ENCODE measurements at regions not wholly inside any gene's neighbourhood (a gene's known extent, or its start where the extent isn't known, plus 50 kb on each side); places are given as distances from the start of the nearest gene placed in this dataset.
A peak's percentile ranks its signal among the peaks of the same experiment; 100 is the strongest.

GRCh38 chr19:27777242-27777641 lies 1435.7 kb downstream of the UQCRFS1 start:
- POLR2A ChIA-PET: no interaction called here
- CTCF ChIA-PET: no interaction called here
- no peak for ATAC-seq

GRCh38 chr19:27776524-27776923 lies 1436.4 kb downstream of the UQCRFS1 start:
- POLR2A ChIA-PET: interaction anchor here (1.7 kb wide), 1 partner anchor 17 kb away, joined by 9 read pairs; no protein-coding TSS in a partner anchor
- peak in 1 of 2 experiments; percentile 13; a peak in 1 of 6 replicates for ATAC-seq
- Histone ChIP-seq H3K9me3 (peaks cover 94% of the 10 kb centered on the region), H3K4me3 (no peak overlapping the region), H3K4me2 (no peak overlapping the region), H3K27ac (no peak overlapping the region), H3K4me1 (no peaks in the 10 kb centered on the region)
- 92% methylated on average over 3 of the region's 3 CpGs for WGBS (ENCODE audit: missing lambda C conversion rate)
- FAIRE-seq: peak; percentile 7
- DNase-seq (ENCODE audit: low read depth in 1 of 2, low spot score in 1 of 2): no peak
- CTCF ChIA-PET: no interaction called here
- no peak for TF ChIP-seq HES2 (IDR thresholded peaks at IDR 0.05)
- TF ChIP-seq MAFK (IDR thresholded peaks at IDR 0.05; ENCODE audit: partially characterized antibody): no peak
- TF ChIP-seq CBX8 (IDR thresholded peaks at IDR 0.05): no peak
- TF ChIP-seq ZSCAN20 (CRISPR knock-in tag; IDR thresholded peaks at IDR 0.05): no peak
- TF ChIP-seq HOXB13 (CRISPR knock-in tag; IDR thresholded peaks at IDR 0.05; ENCODE audit: low read depth): no peak
- TF ChIP-seq FOXS1 (CRISPR knock-in tag; IDR thresholded peaks at IDR 0.05): no peak
- TF ChIP-seq POLR2AphosphoS2 (conservative IDR thresholded peaks at IDR 0.05; ENCODE audit: low read length): no peak
- no peak for TF ChIP-seq CHD2 (IDR thresholded peaks at IDR 0.05; ENCODE audit: low read length, partially characterized antibody)
- no peak for TF ChIP-seq MAX (IDR thresholded peaks at IDR 0.05)
- TF ChIP-seq MAZ (IDR thresholded peaks at IDR 0.05; ENCODE audit: borderline replicate concordance, low read depth, low read length): no peak
- no peak for TF ChIP-seq KDM5A (IDR thresholded peaks at IDR 0.05)
- TF ChIP-seq PHF8 (IDR thresholded peaks at IDR 0.05; ENCODE audit: borderline replicate concordance, low read depth): no peak
- no peak for TF ChIP-seq GATA3 (IDR thresholded peaks at IDR 0.05; ENCODE audit: borderline replicate concordance)
- TF ChIP-seq NPAS2 (CRISPR knock-in tag; IDR thresholded peaks at IDR 0.05; ENCODE audit: borderline replicate concordance): no peak
- no peak for TF ChIP-seq PBX3 (IDR thresholded peaks at IDR 0.05)

More at GRCh38 chr19:27777242-27777641, 1435.7 kb downstream of the UQCRFS1 start:
- no peak overlapping the region for H3K27ac ChIP-seq
- no peak overlapping the region for H3K4me3 ChIP-seq
- peaks cover 94% of the 10 kb centered on the region for H3K9me3 ChIP-seq
- no peak for DNase-seq (ENCODE audit: low read depth in 1 of 2, low spot score in 1 of 2)
- no peak for TF ChIP-seq RNF2 (IDR thresholded peaks at IDR 0.05; ENCODE audit: borderline replicate concordance, low read depth)
- no peak for TF ChIP-seq ZFP36 (IDR thresholded peaks at IDR 0.05; ENCODE audit: borderline replicate concordance, partially characterized antibody)
- no peak for TF ChIP-seq JUN (IDR thresholded peaks at IDR 0.05)
- no peak for FAIRE-seq
- no peak overlapping the region for H3K4me2 ChIP-seq
- WGBS (ENCODE audit: missing lambda C conversion rate): 83% methylated on average over 7 of the region's 7 CpGs
- H3K4me1 ChIP-seq: no peaks in the 10 kb centered on the region

- peak; percentile 83 for FAIRE-seq
- 61% methylated on average over 8 of the region's 8 CpGs for WGBS (ENCODE audit: missing lambda C conversion rate)
Measured at GRCh38 chr19:27776020-27776419, 1436.9 kb downstream of the UQCRFS1 start.

More at GRCh38 chr19:27776020-27776419, 1436.9 kb downstream of the UQCRFS1 start:
- CTCF ChIA-PET: interaction anchor here (1.2 kb wide), 1 partner anchor 10 kb away, joined by 3 read pairs; no protein-coding TSS in a partner anchor
- H3K27ac ChIP-seq: no peak overlapping the region
- peak; percentile 59 to 85; a peak in 4 of 6 replicates for ATAC-seq
- DNase-seq (ENCODE audit: low read depth in 1 of 2, low spot score in 1 of 2): peak; percentile 50 to 84
- H3K4me1 ChIP-seq: no peaks in the 10 kb centered on the region
- no peak overlapping the region for H3K4me2 ChIP-seq
- no peak for TF ChIP-seq BCL3 (IDR thresholded peaks at IDR 0.05)
- TF ChIP-seq RNF2 (IDR thresholded peaks at IDR 0.05; ENCODE audit: borderline replicate concordance, low read depth): no peak
- TF ChIP-seq FOSL2 (IDR thresholded peaks at IDR 0.05): no peak
- 0 out of 2 replicates have a peak, but pooled peaks have one; percentile 32 for TF ChIP-seq FOSL2 (CRISPR knock-in tag; IDR thresholded peaks at IDR 0.05)
- TF ChIP-seq, protein P1, sequence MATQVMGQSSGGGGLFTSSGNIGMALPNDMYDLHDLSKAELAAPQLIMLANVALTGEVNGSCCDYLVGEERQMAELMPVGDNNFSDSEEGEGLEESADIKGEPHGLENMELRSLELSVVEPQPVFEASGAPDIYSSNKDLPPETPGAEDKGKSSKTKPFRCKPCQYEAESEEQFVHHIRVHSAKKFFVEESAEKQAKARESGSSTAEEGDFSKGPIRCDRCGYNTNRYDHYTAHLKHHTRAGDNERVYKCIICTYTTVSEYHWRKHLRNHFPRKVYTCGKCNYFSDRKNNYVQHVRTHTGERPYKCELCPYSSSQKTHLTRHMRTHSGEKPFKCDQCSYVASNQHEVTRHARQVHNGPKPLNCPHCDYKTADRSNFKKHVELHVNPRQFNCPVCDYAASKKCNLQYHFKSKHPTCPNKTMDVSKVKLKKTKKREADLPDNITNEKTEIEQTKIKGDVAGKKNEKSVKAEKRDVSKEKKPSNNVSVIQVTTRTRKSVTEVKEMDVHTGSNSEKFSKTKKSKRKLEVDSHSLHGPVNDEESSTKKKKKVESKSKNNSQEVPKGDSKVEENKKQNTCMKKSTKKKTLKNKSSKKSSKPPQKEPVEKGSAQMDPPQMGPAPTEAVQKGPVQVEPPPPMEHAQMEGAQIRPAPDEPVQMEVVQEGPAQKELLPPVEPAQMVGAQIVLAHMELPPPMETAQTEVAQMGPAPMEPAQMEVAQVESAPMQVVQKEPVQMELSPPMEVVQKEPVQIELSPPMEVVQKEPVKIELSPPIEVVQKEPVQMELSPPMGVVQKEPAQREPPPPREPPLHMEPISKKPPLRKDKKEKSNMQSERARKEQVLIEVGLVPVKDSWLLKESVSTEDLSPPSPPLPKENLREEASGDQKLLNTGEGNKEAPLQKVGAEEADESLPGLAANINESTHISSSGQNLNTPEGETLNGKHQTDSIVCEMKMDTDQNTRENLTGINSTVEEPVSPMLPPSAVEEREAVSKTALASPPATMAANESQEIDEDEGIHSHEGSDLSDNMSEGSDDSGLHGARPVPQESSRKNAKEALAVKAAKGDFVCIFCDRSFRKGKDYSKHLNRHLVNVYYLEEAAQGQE (IDR thresholded peaks at IDR 0.05): no peak
- 0 out of 5 replicates have a peak, but pooled peaks of 1 of the 2 experiments have one; percentile 4 for TF ChIP-seq RAD21 (conservative IDR thresholded peaks at IDR 0.05 in 1 of 2, IDR thresholded peaks at IDR 0.05 in 1 of 2)
- no peak for TF ChIP-seq HES2 (IDR thresholded peaks at IDR 0.05)
- TF ChIP-seq MAZ (IDR thresholded peaks at IDR 0.05; ENCODE audit: borderline replicate concordance, low read depth, low read length): no peak
- TF ChIP-seq HDAC2 (IDR thresholded peaks at IDR 0.05): no peak
- TF ChIP-seq, protein P2, sequence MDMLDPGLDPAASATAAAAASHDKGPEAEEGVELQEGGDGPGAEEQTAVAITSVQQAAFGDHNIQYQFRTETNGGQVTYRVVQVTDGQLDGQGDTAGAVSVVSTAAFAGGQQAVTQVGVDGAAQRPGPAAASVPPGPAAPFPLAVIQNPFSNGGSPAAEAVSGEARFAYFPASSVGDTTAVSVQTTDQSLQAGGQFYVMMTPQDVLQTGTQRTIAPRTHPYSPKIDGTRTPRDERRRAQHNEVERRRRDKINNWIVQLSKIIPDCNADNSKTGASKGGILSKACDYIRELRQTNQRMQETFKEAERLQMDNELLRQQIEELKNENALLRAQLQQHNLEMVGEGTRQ (IDR thresholded peaks at IDR 0.05): no peak
- TF ChIP-seq HEYL (CRISPR knock-in tag; IDR thresholded peaks at IDR 0.05): no peak
- H3K4me3 ChIP-seq: no peak overlapping the region
- POLR2A ChIA-PET: interaction anchor here (1.7 kb wide), 1 partner anchor 18 kb away, joined by 9 read pairs; no protein-coding TSS in a partner anchor
- H3K9me3 ChIP-seq: peaks cover 93% of the 10 kb centered on the region

Measured in A549 (cell line).